Fibroblast of peridontal ligament (primary cell): ENCODE measurements at regions not wholly inside any gene's neighbourhood (a gene's known extent, or its start where the extent isn't known, plus 50 kb on each side); places are given as distances from the start of the nearest gene placed in this dataset.

ENCODE experiments used
- DNase-seq: peaks from one replicate; pipeline ENCODE4 v3.0.0-alpha.2; 2010; ENCODE audit errors: extremely low read depth

- no peak for DNase-seq
Measured at GRCh38 chr21:27704567-27705166, 737.8 kb upstream of the ADAMTS5 start.

GRCh38 chr21:27703791-27704190 lies 736.9 kb upstream of the ADAMTS5 start:
- peak; percentile 85 for DNase-seq

GRCh38 chr21:27700974-27701614 lies 734.2 kb upstream of the ADAMTS5 start:
- peak; percentile 94 for DNase-seq

GRCh38 chr21:27695246-27695645 lies 728.4 kb upstream of the ADAMTS5 start:
- no peak for DNase-seq

GRCh38 chr21:27694667-27695066 lies 727.8 kb upstream of the ADAMTS5 start:
- no peak for DNase-seq

GRCh38 chr21:27693376-27693775 lies 726.5 kb upstream of the ADAMTS5 start:
- peak; percentile 87 for DNase-seq

- no peak for DNase-seq
Measured at GRCh38 chr21:27691516-27691915, 724.6 kb upstream of the ADAMTS5 start.

- no peak for DNase-seq
Measured at GRCh38 chr21:27691006-27691405, 724.1 kb upstream of the ADAMTS5 start.

GRCh38 chr21:27690426-27690825 lies 723.5 kb upstream of the ADAMTS5 start:
- DNase-seq, result no peak

GRCh38 chr21:27688773-27689172 lies 721.9 kb upstream of the ADAMTS5 start:
- no peak for DNase-seq

- DNase-seq, result no peak
Measured at GRCh38 chr21:27683292-27683691, 716.4 kb upstream of the ADAMTS5 start.

- DNase-seq, result peak; percentile 77
Measured at GRCh38 chr21:27681841-27682240, 715.0 kb upstream of the ADAMTS5 start.

- peak; percentile 48 for DNase-seq
Measured at GRCh38 chr21:27681038-27681437, 714.1 kb upstream of the ADAMTS5 start.

GRCh38 chr21:27680181-27680580 lies 713.3 kb upstream of the ADAMTS5 start:
- no peak for DNase-seq

GRCh38 chr21:27678511-27678910 lies 711.6 kb upstream of the ADAMTS5 start:
- DNase-seq, result no peak

- DNase-seq, result peak; percentile 23
Measured at GRCh38 chr21:27677546-27677945, 710.7 kb upstream of the ADAMTS5 start.

GRCh38 chr21:27675306-27675705 lies 708.4 kb upstream of the ADAMTS5 start:
- DNase-seq, result no peak

GRCh38 chr21:27674041-27674615 lies 707.2 kb upstream of the ADAMTS5 start:
- peak; percentile 98 for DNase-seq

GRCh38 chr21:27673581-27673980 lies 706.7 kb upstream of the ADAMTS5 start:
- no peak for DNase-seq

- DNase-seq, result no peak
Measured at GRCh38 chr21:27671207-27671606, 704.3 kb upstream of the ADAMTS5 start.

- no peak for DNase-seq
Measured at GRCh38 chr21:27653481-27653880, 686.6 kb upstream of the ADAMTS5 start.

- peak; percentile 27 for DNase-seq
Measured at GRCh38 chr21:27649762-27650161, 682.9 kb upstream of the ADAMTS5 start.

- DNase-seq, result peak; percentile 96
Measured at GRCh38 chr21:27649323-27649722, 682.4 kb upstream of the ADAMTS5 start.
